ENCODE measurements at regions not wholly inside any gene's neighbourhood (a gene's known extent, or its start where the extent isn't known, plus 50 kb on each side); places are given as distances from the start of the nearest gene placed in this dataset.
A peak's percentile ranks its signal among the peaks of the same experiment; 100 is the strongest.
"Not testable (repeated sequence)": the region's sequence is repeated elsewhere in the genome, so short reads cannot be mapped to it uniquely, and the experiment has no call there.

GRCh38 chr2:87252046-87252445 is 230.4 kb upstream of the PLGLB1 start:
- CTCF ChIA-PET; POLR2A ChIA-PET; H3K9me3 ChIP-seq (ENCODE audit: control extremely low read depth in 1 of 5, control insufficient read depth in 4 of 5, insufficient read depth in 2 of 5, low read depth in 1 of 5, low read length in 4 of 5); H3K4me3 ChIP-seq (ENCODE audit: control insufficient read depth in 1 of 7, extremely low read depth in 1 of 7, insufficient read depth in 4 of 7, low read depth in 2 of 7, low read length in 6 of 7); H3K27ac ChIP-seq (ENCODE audit: insufficient read depth in 1 of 2, low read depth in 1 of 2, low read length in 2 of 2, poor library complexity in 1 of 2, severe bottlenecking in 2 of 2); H3K36me3 ChIP-seq (ENCODE audit: control insufficient read depth in 4 of 4, insufficient read depth in 4 of 4, low read length in 3 of 4); H3K4me1 ChIP-seq (ENCODE audit: control extremely low read depth in 1 of 4, control insufficient read depth in 4 of 4, insufficient read depth in 4 of 4, low read length in 3 of 4); DNase-seq; H3K27me3 ChIP-seq (replicated peaks in 2 of 5; ENCODE audit: control insufficient read depth in 4 of 5, insufficient read depth in 5 of 5, low read length in 4 of 5): not testable (repeated sequence)
- WGBS (ENCODE audit: insufficient coverage) = no CpG with 5 or more reads among the region's 5 CpGs

GRCh38 chr2:87254562-87254961 is 232.9 kb upstream of the PLGLB1 start:
- H3K4me1 ChIP-seq (ENCODE audit: control extremely low read depth in 1 of 4, control insufficient read depth in 4 of 4, insufficient read depth in 4 of 4, low read length in 3 of 4); H3K9me3 ChIP-seq (ENCODE audit: control extremely low read depth in 1 of 5, control insufficient read depth in 4 of 5, insufficient read depth in 2 of 5, low read depth in 1 of 5, low read length in 4 of 5); POLR2A ChIA-PET; H3K4me3 ChIP-seq (ENCODE audit: control insufficient read depth in 1 of 7, extremely low read depth in 1 of 7, insufficient read depth in 4 of 7, low read depth in 2 of 7, low read length in 6 of 7); DNase-seq; CTCF ChIA-PET; H3K27ac ChIP-seq (ENCODE audit: insufficient read depth in 1 of 2, low read depth in 1 of 2, low read length in 2 of 2, poor library complexity in 1 of 2, severe bottlenecking in 2 of 2); H3K27me3 ChIP-seq (replicated peaks in 2 of 5; ENCODE audit: control insufficient read depth in 4 of 5, insufficient read depth in 5 of 5, low read length in 4 of 5); H3K36me3 ChIP-seq (ENCODE audit: control insufficient read depth in 4 of 4, insufficient read depth in 4 of 4, low read length in 3 of 4): not testable (repeated sequence)
- no CpG with 5 or more reads among the region's 1 CpG for WGBS (ENCODE audit: insufficient coverage)

DNA sequence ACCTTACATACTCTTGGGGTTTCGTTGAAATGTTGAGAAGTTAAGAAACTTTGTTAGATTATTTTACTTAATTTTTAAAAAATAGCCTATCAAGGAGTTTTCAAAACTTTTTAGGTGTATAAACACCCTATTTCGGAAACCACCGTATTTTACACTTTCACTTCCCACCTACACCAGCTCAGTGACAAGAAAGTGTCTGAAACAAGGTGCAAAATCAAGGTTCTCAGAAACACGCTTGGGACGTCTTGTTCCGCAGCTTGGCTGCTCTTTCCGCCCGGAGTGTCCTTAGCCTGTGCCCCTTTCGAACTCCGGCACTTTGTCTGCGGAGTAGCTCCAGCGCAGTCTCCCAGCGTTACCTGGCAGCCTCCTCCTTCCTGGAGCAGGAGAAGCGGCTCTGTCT is 233.8 kb upstream of the PLGLB1 start:
- H3K36me3 ChIP-seq (ENCODE audit: control insufficient read depth in 4 of 4, insufficient read depth in 4 of 4, low read length in 3 of 4); CTCF ChIA-PET; H3K9me3 ChIP-seq (ENCODE audit: control extremely low read depth in 1 of 5, control insufficient read depth in 4 of 5, insufficient read depth in 2 of 5, low read depth in 1 of 5, low read length in 4 of 5); H3K4me3 ChIP-seq (ENCODE audit: control insufficient read depth in 1 of 7, extremely low read depth in 1 of 7, insufficient read depth in 4 of 7, low read depth in 2 of 7, low read length in 6 of 7); H3K4me1 ChIP-seq (ENCODE audit: control extremely low read depth in 1 of 4, control insufficient read depth in 4 of 4, insufficient read depth in 4 of 4, low read length in 3 of 4); DNase-seq; H3K27ac ChIP-seq (ENCODE audit: insufficient read depth in 1 of 2, low read depth in 1 of 2, low read length in 2 of 2, poor library complexity in 1 of 2, severe bottlenecking in 2 of 2); POLR2A ChIA-PET; H3K27me3 ChIP-seq (replicated peaks in 2 of 5; ENCODE audit: control insufficient read depth in 4 of 5, insufficient read depth in 5 of 5, low read length in 4 of 5): not testable (repeated sequence)
- no CpG with 5 or more reads among the region's 14 CpGs for WGBS (ENCODE audit: insufficient coverage)

DNA sequence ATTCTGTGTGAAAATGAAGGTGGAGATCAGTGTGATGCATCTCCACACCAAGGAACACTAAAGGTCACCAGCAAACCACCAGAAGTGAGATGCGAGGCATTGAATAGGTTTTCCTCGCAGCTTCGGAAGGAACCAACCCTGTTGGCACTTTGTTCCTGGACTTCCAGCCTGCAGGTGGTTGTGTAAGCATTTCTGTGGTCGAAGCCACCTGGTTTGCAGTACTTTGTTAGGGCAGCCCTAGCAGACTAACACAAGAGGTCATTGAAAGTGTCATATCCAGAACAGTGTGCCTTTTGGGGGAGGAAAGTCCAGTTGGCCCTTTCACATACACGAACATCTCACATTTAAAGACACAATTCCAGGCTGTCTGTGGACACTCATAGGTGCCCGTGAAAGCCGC is 237.2 kb upstream of the PLGLB1 start:
- not testable (repeated sequence) for H3K4me1 ChIP-seq (ENCODE audit: control extremely low read depth in 1 of 4, control insufficient read depth in 4 of 4, insufficient read depth in 4 of 4, low read length in 3 of 4)

DNA sequence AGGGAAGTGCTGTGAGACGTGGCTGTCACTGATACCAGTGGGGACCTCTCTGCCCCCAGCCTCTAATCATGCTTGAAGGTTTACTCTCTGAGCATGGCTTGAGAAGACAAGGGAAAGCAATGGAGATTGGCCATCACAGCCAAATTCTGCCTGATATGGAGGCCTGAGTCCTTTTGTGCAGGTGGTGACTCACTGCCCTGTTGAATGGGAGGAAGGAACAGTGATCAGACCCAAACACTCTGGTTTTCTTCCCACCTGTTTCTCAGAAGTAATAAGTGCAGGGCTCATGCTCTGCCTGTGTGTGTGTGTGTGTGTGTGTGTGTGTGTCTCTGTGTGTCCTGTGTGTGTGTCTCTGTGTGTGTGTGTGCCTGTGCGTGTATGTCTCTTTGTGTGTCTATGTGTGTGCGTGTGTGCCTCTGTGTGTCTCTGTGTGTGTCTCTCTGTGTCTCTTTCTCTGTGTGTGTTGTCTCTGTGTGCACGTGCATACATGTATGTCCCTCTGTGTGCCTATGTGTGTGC is 240.6 kb upstream of the PLGLB1 start:
- CTCF ChIA-PET; H3K36me3 ChIP-seq (ENCODE audit: control insufficient read depth in 4 of 4, insufficient read depth in 4 of 4, low read length in 3 of 4); POLR2A ChIA-PET; H3K4me1 ChIP-seq (ENCODE audit: control extremely low read depth in 1 of 4, control insufficient read depth in 4 of 4, insufficient read depth in 4 of 4, low read length in 3 of 4); H3K4me3 ChIP-seq (ENCODE audit: control insufficient read depth in 1 of 7, extremely low read depth in 1 of 7, insufficient read depth in 4 of 7, low read depth in 2 of 7, low read length in 6 of 7); H3K27me3 ChIP-seq (replicated peaks in 2 of 5; ENCODE audit: control insufficient read depth in 4 of 5, insufficient read depth in 5 of 5, low read length in 4 of 5); H3K9me3 ChIP-seq (ENCODE audit: control extremely low read depth in 1 of 5, control insufficient read depth in 4 of 5, insufficient read depth in 2 of 5, low read depth in 1 of 5, low read length in 4 of 5); H3K27ac ChIP-seq (ENCODE audit: insufficient read depth in 1 of 2, low read depth in 1 of 2, low read length in 2 of 2, poor library complexity in 1 of 2, severe bottlenecking in 2 of 2): not testable (repeated sequence)
- WGBS (ENCODE audit: insufficient coverage) = no CpG with 5 or more reads among the region's 4 CpGs
- peak in 1 of 3 donors; percentile 9 for DNase-seq

More for the DNA sequence above, 237.2 kb upstream of the PLGLB1 start:
- H3K4me3 ChIP-seq (ENCODE audit: control insufficient read depth in 1 of 7, extremely low read depth in 1 of 7, insufficient read depth in 4 of 7, low read depth in 2 of 7, low read length in 6 of 7); H3K27me3 ChIP-seq (replicated peaks in 2 of 5; ENCODE audit: control insufficient read depth in 4 of 5, insufficient read depth in 5 of 5, low read length in 4 of 5); CTCF ChIA-PET; H3K9me3 ChIP-seq (ENCODE audit: control extremely low read depth in 1 of 5, control insufficient read depth in 4 of 5, insufficient read depth in 2 of 5, low read depth in 1 of 5, low read length in 4 of 5); H3K27ac ChIP-seq (ENCODE audit: insufficient read depth in 1 of 2, low read depth in 1 of 2, low read length in 2 of 2, poor library complexity in 1 of 2, severe bottlenecking in 2 of 2); POLR2A ChIA-PET; DNase-seq; H3K36me3 ChIP-seq (ENCODE audit: control insufficient read depth in 4 of 4, insufficient read depth in 4 of 4, low read length in 3 of 4): not testable (repeated sequence)
- no CpG with 5 or more reads among the region's 7 CpGs for WGBS (ENCODE audit: insufficient coverage)

DNA sequence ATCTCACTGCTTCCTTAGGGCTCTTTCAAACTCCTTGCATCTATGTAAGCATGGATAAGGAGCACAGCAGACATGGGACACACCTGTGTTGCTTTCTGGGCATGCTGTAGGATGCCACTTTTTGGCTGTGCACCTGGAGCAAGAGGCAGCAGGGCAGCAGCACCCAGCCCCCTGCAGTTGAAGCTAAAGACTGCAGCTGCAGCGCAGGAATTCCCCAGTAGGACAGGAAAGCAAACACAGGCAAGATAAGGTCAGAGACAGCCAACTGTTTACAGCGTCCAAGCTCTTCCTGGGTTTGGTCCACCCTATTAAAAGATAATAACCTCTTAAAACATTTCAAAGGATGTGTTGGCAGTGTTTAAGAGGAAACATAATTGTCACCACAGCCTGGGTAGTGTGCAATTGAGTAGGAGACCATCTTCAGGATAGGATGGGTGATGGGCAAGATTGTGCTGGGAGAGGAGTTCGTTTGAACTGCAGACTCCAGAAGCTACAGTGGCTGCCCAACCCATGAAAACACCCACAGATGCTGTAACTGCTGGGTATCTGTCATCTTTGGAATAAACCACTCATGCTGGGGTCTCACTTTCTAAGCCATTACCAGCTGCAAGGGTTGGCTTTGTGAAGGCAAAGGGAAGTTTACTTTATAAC is 242.3 kb upstream of the PLGLB1 start:
- H3K4me3 ChIP-seq (ENCODE audit: control insufficient read depth in 1 of 7, extremely low read depth in 1 of 7, insufficient read depth in 4 of 7, low read depth in 2 of 7, low read length in 6 of 7) = not testable (repeated sequence)

DNA sequence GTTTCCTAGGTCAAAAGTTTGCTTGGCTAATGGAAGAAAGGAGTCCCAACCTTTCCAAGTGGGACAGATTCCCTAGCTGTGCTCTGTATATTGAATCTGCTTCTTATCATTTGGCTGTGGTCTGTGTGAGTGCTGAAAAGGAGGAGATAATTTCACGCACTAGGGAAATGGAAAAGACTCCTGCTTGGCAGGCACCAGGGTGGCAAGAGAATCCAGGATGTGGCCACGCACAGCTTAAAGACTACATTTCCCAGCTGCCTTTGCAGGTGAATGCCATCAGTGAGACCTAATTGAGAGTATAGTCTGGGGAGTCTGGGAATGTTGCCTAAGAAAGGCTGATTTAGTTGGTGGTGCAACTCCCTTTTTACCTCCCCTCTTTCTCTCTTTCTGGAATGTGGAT is 253.5 kb upstream of the PLGLB1 start:
- DNase-seq; POLR2A ChIA-PET; H3K9me3 ChIP-seq (ENCODE audit: control extremely low read depth in 1 of 5, control insufficient read depth in 4 of 5, insufficient read depth in 2 of 5, low read depth in 1 of 5, low read length in 4 of 5); H3K27me3 ChIP-seq (replicated peaks in 2 of 5; ENCODE audit: control insufficient read depth in 4 of 5, insufficient read depth in 5 of 5, low read length in 4 of 5); H3K27ac ChIP-seq (ENCODE audit: insufficient read depth in 1 of 2, low read depth in 1 of 2, low read length in 2 of 2, poor library complexity in 1 of 2, severe bottlenecking in 2 of 2); H3K4me1 ChIP-seq (ENCODE audit: control extremely low read depth in 1 of 4, control insufficient read depth in 4 of 4, insufficient read depth in 4 of 4, low read length in 3 of 4); H3K36me3 ChIP-seq (ENCODE audit: control insufficient read depth in 4 of 4, insufficient read depth in 4 of 4, low read length in 3 of 4); H3K4me3 ChIP-seq (ENCODE audit: control insufficient read depth in 1 of 7, extremely low read depth in 1 of 7, insufficient read depth in 4 of 7, low read depth in 2 of 7, low read length in 6 of 7); CTCF ChIA-PET: not testable (repeated sequence)
- no CpG with 5 or more reads among the region's 2 CpGs for WGBS (ENCODE audit: insufficient coverage)

More for the DNA sequence above, 242.3 kb upstream of the PLGLB1 start:
- H3K4me1 ChIP-seq (ENCODE audit: control extremely low read depth in 1 of 4, control insufficient read depth in 4 of 4, insufficient read depth in 4 of 4, low read length in 3 of 4); H3K27me3 ChIP-seq (replicated peaks in 2 of 5; ENCODE audit: control insufficient read depth in 4 of 5, insufficient read depth in 5 of 5, low read length in 4 of 5); DNase-seq; POLR2A ChIA-PET; CTCF ChIA-PET; H3K27ac ChIP-seq (ENCODE audit: insufficient read depth in 1 of 2, low read depth in 1 of 2, low read length in 2 of 2, poor library complexity in 1 of 2, severe bottlenecking in 2 of 2); H3K36me3 ChIP-seq (ENCODE audit: control insufficient read depth in 4 of 4, insufficient read depth in 4 of 4, low read length in 3 of 4); H3K9me3 ChIP-seq (ENCODE audit: control extremely low read depth in 1 of 5, control insufficient read depth in 4 of 5, insufficient read depth in 2 of 5, low read depth in 1 of 5, low read length in 4 of 5): not testable (repeated sequence)
- no CpG with 5 or more reads among the region's 3 CpGs for WGBS (ENCODE audit: insufficient coverage)
